ENCODE measurements at regions not wholly inside any gene's neighbourhood (a gene's known extent, or its start where the extent isn't known, plus 50 kb on each side); places are given as distances from the start of the nearest gene placed in this dataset.

GRCh38 chr16:89037261-89038152 lies 56.1 kb upstream of the ACSF3 start:
- TF ChIP-seq POLR2A (IDR thresholded peaks at IDR 0.05; ENCODE audit: low read length) (no peak), GATA1 (IDR thresholded peaks at IDR 0.05; ENCODE audit: low read depth, low read length) (no peak)
